ENCODE measurements at regions not wholly inside any gene's neighbourhood (a gene's known extent, or its start where the extent isn't known, plus 50 kb on each side); places are given as distances from the start of the nearest gene placed in this dataset.

DNA sequence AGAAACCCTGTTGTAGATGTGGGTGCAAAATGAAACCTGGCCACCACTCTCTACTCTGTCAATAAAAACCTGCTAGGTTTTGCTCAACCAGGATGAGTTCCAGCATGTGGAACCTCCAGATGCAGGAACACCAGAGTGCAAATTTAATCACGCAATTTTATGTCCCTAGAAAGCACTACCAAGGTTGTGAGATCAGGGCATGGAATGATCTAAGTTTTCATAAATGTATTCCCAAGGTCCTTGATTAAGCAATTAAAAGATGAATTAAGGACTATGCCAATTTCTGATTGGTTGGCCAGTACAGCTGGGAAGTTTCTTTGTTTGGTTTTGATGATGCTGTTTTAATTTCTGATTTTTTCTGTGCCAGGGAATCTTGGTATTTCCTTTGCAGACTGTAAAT lies 179.2 kb downstream of the KCNS3 start:
- no peak for TF ChIP-seq MTA3 (IDR thresholded peaks at IDR 0.05; ENCODE audit: borderline replicate concordance, low read length)
- TF ChIP-seq, protein P1, sequence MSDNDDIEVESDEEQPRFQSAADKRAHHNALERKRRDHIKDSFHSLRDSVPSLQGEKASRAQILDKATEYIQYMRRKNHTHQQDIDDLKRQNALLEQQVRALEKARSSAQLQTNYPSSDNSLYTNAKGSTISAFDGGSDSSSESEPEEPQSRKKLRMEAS (IDR thresholded peaks at IDR 0.05; ENCODE audit: low read depth, low read length): no peak
- no peak for TF ChIP-seq RAD21 (IDR thresholded peaks at IDR 0.05; ENCODE audit: insufficient read depth, low read depth, low read length)
- no peak for TF ChIP-seq MYC (IDR thresholded peaks at IDR 0.05; ENCODE audit: insufficient read depth, insufficient read length, insufficient replicate concordance, low read length, severe bottlenecking)
- TF ChIP-seq POLR2A (IDR thresholded peaks at IDR 0.05; ENCODE audit: low read depth, low read length): no peak
